Heart left ventricle (tissue), 13 donors: ENCODE measurements at regions not wholly inside any gene's neighbourhood (a gene's known extent, or its start where the extent isn't known, plus 50 kb on each side); places are given as distances from the start of the nearest gene placed in this dataset.

Experiments
- POLR2A ChIP-seq, 2 donors: fragments of 450-650 bp; IDR thresholded peaks; one replicate each; pipeline ENCODE4 v1.6.1; 2017; ENCODE audit warnings: antibody characterized with exemption in 2 of 2, mild to moderate bottlenecking in 2 of 2, moderate library complexity in 2 of 2
- TF ChIP-seq, protein P1 (sequence below), 12 donors: fragments of 200-600 bp; sonication (generic) in 4 of 12; IDR thresholded peaks; one replicate each; pipeline versions ENCODE4 v1.5.0 to v1.8.0; 2018 to 2022; ENCODE audit warnings: antibody characterized with exemption in 12 of 12, mild to moderate bottlenecking in 5 of 12
- donor health status: ischemic (EF 13 %, LVEDD 7.1; RV severe dilation, severe dysfunction).
- donor health status: DM: no; HTN: yes; CAD: no.
- donor health status: DM: no; HTN: no; CAD: no.
- donor health status: ischemic (EF 25% LVEDD 6.9; RV normal size, moderate dysfunction).
- donor health status: ischemic (EF 25% LVEDD 5.7; RV mildly dilated, moderate dysfunction).
- donor health status: ischemic (EF 35%, LVEDD 5.7; RV mildly dilated, moderate dysfunction).
- donor health status: nonischemic (EF 11% LVEDD 7.7; RV severe dilation, severe dysfunction).
- donor health status: DM: yes; HTN: yes; CAD: no.
- donor health status: PGD.
- donor health status: ischemic (EF 29% LVEDD 5.4; RV normal size, mild dysfunction).
- donor health status: nonischemic (EF 23%, LVEDD 6.1; RV moderate dilation, normal function).

DNA sequence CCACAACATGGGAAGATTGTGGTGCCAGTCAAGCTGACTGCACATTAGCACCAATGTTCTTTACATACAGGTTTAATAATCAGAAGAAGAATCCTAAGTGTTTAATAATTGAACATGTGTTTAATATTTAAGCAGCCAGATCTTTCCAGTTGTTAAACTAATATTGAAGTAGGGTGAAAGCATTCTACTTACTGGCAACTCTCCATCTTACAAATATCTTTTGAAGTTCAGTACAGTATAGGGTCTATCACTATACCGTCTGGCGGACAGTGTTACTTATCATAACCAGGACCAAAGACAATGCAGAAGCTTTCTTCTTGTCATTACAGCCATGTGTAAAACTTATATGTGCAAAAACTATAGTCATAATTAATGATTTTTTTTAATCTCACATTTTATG is 376.4 kb downstream of the CNTN6 start:
- no peak for TF ChIP-seq POLR2A (IDR thresholded peaks at IDR 0.05)
- TF ChIP-seq, protein P1, sequence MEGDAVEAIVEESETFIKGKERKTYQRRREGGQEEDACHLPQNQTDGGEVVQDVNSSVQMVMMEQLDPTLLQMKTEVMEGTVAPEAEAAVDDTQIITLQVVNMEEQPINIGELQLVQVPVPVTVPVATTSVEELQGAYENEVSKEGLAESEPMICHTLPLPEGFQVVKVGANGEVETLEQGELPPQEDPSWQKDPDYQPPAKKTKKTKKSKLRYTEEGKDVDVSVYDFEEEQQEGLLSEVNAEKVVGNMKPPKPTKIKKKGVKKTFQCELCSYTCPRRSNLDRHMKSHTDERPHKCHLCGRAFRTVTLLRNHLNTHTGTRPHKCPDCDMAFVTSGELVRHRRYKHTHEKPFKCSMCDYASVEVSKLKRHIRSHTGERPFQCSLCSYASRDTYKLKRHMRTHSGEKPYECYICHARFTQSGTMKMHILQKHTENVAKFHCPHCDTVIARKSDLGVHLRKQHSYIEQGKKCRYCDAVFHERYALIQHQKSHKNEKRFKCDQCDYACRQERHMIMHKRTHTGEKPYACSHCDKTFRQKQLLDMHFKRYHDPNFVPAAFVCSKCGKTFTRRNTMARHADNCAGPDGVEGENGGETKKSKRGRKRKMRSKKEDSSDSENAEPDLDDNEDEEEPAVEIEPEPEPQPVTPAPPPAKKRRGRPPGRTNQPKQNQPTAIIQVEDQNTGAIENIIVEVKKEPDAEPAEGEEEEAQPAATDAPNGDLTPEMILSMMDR (IDR thresholded peaks at IDR 0.05), result no peak
